GM12872 (cell line): ENCODE measurements at regions not wholly inside any gene's neighbourhood (a gene's known extent, or its start where the extent isn't known, plus 50 kb on each side); places are given as distances from the start of the nearest gene placed in this dataset.

Source experiments
- CTCF ChIP-seq: IDR thresholded peaks from 3 replicates; pipeline ENCODE4 v1.5.1; 2011; ENCODE audit warnings: low read depth, mild to moderate bottlenecking, low read length, moderate library complexity; ENCODE audit not compliant: insufficient read depth

GRCh38 chr5:133751846-133752245, 139.5 kb upstream of the FSTL4 start:
- no peak for TF ChIP-seq CTCF

- TF ChIP-seq CTCF: no peak
These were observed 139.1 kb upstream of the FSTL4 start for GRCh38 chr5:133751421-133751820.

GRCh38 chr5:133750856-133751255, 138.5 kb upstream of the FSTL4 start:
- no peak for TF ChIP-seq CTCF

GRCh38 chr5:133750356-133750755, 138.0 kb upstream of the FSTL4 start:
- TF ChIP-seq CTCF: no peak

- TF ChIP-seq CTCF: no peak
These were observed 137.1 kb upstream of the FSTL4 start for GRCh38 chr5:133749331-133749985.

GRCh38 chr5:133746834-133747233, 134.5 kb upstream of the FSTL4 start:
- TF ChIP-seq CTCF: peak; percentile 47; the same call in 2 of the 3 replicates

- TF ChIP-seq CTCF: no peak
These were observed 132.6 kb upstream of the FSTL4 start for GRCh38 chr5:133744960-133745308.
